ENCODE measurements at regions not wholly inside any gene's neighbourhood (a gene's known extent, or its start where the extent isn't known, plus 50 kb on each side); places are given as distances from the start of the nearest gene placed in this dataset.

GRCh38 chr5:108567429-108567828 is 180.3 kb upstream of the FER start:
- Histone ChIP-seq H3K4me1 (ENCODE audit: insufficient read depth, low read length) (no peaks in the 10 kb centered on the region), H3K9me3 (ENCODE audit: insufficient read depth, low read depth, low read length) (no peaks in the 10 kb centered on the region), H3K79me2 (ENCODE audit: insufficient read depth, low read length) (no peaks in the 10 kb centered on the region), H3K4me2 (ENCODE audit: low read length) (no peak overlapping the region), H3K36me3 (ENCODE audit: insufficient read depth, low read length) (no peaks in the 10 kb centered on the region), H3K27ac (ENCODE audit: low read depth, low read length) (no peak overlapping the region), H4K20me1 (ENCODE audit: insufficient read depth, low read length) (no peaks in the 10 kb centered on the region), H3K9ac (ENCODE audit: low read length) (no peak overlapping the region), H2AFZ (ENCODE audit: low read depth, low read length) (no peak overlapping the region), H3K27me3 (ENCODE audit: insufficient read depth, low read length) (no peaks in the 10 kb centered on the region), H3K4me3 (ENCODE audit: insufficient read depth, low read depth, low read length) (no peak overlapping the region)
- FAIRE-seq = no peak
- H3K4me3 Mint-ChIP-seq (ENCODE audit: unreplicated experiment) = no peak overlapping the region
- H3K4me1 Mint-ChIP-seq (ENCODE audit: low read depth, unreplicated experiment) = no peaks in the 10 kb centered on the region
- no peak overlapping the region for H3K27ac Mint-ChIP-seq (ENCODE audit: unreplicated experiment)
- peaks cover 4% of the 10 kb centered on the region for H3K27me3 Mint-ChIP-seq (ENCODE audit: low read depth, unreplicated experiment)
- TF ChIP-seq CTCF (IDR thresholded peaks at IDR 0.05; ENCODE audit: insufficient read depth, low read depth, low read length) = no peak
- TF ChIP-seq EZH2 (IDR thresholded peaks at IDR 0.05; ENCODE audit: insufficient read depth, low read length) = no peak
- no peaks in the 10 kb centered on the region for H3K36me3 Mint-ChIP-seq (ENCODE audit: low read depth, unreplicated experiment)
- DNase-seq (ENCODE audit: low read depth) = no peak
- H3K9me3 Mint-ChIP-seq (ENCODE audit: unreplicated experiment) = no peaks in the 10 kb centered on the region

GRCh38 chr5:108564441-108564840 is 182.5 kb upstream of the FBXL17 start:
- no peak overlapping the region for H3K4me3 ChIP-seq (ENCODE audit: insufficient read depth, low read depth, low read length)
- no peak overlapping the region for H3K27ac Mint-ChIP-seq (ENCODE audit: unreplicated experiment)
- H3K36me3 ChIP-seq (ENCODE audit: insufficient read depth, low read length) = no peaks in the 10 kb centered on the region
- peaks cover 2% of the 10 kb centered on the region for H3K27me3 Mint-ChIP-seq (ENCODE audit: low read depth, unreplicated experiment)
- H3K27me3 ChIP-seq (ENCODE audit: insufficient read depth, low read length) = no peaks in the 10 kb centered on the region
- no peak overlapping the region for H3K9ac ChIP-seq (ENCODE audit: low read length)
- no peaks in the 10 kb centered on the region for H3K9me3 Mint-ChIP-seq (ENCODE audit: unreplicated experiment)
- no peak overlapping the region for H3K4me2 ChIP-seq (ENCODE audit: low read length)
- H2AFZ ChIP-seq (ENCODE audit: low read depth, low read length) = no peak overlapping the region
- peaks cover 3% of the 10 kb centered on the region for H3K4me1 Mint-ChIP-seq (ENCODE audit: low read depth, unreplicated experiment)
- no peak overlapping the region for H3K4me3 Mint-ChIP-seq (ENCODE audit: unreplicated experiment)
- peaks cover 2% of the 10 kb centered on the region for H3K4me1 ChIP-seq (ENCODE audit: insufficient read depth, low read length)
- no peak overlapping the region for H3K27ac ChIP-seq (ENCODE audit: low read depth, low read length)
- H3K9me3 ChIP-seq (ENCODE audit: insufficient read depth, low read depth, low read length) = no peaks in the 10 kb centered on the region
- H3K79me2 ChIP-seq (ENCODE audit: insufficient read depth, low read length) = no peaks in the 10 kb centered on the region
- FAIRE-seq = no peak
- no peak for TF ChIP-seq EZH2 (IDR thresholded peaks at IDR 0.05; ENCODE audit: insufficient read depth, low read length)
- no peak for TF ChIP-seq CTCF (IDR thresholded peaks at IDR 0.05; ENCODE audit: insufficient read depth, low read depth, low read length)
- DNase-seq (ENCODE audit: low read depth) = no peak
- no peaks in the 10 kb centered on the region for H4K20me1 ChIP-seq (ENCODE audit: insufficient read depth, low read length)
- H3K36me3 Mint-ChIP-seq (ENCODE audit: low read depth, unreplicated experiment) = no peaks in the 10 kb centered on the region

GRCh38 chr5:108562205-108562454 is 180.2 kb upstream of the FBXL17 start:
- no peak overlapping the region for H3K4me2 ChIP-seq (ENCODE audit: low read length)
- FAIRE-seq (no peak), DNase-seq (ENCODE audit: low read depth) (no peak)
- H3K27me3 ChIP-seq (ENCODE audit: insufficient read depth, low read length) = no peaks in the 10 kb centered on the region
- no peak overlapping the region for H3K4me3 ChIP-seq (ENCODE audit: insufficient read depth, low read depth, low read length)
- Mint-ChIP-seq H3K4me3 (ENCODE audit: unreplicated experiment) (no peak overlapping the region), H3K27ac (ENCODE audit: unreplicated experiment) (no peak overlapping the region), H3K27me3 (ENCODE audit: low read depth, unreplicated experiment) (peaks cover 2% of the 10 kb centered on the region), H3K4me1 (ENCODE audit: low read depth, unreplicated experiment) (peaks cover 3% of the 10 kb centered on the region), H3K9me3 (ENCODE audit: unreplicated experiment) (no peaks in the 10 kb centered on the region), H3K36me3 (ENCODE audit: low read depth, unreplicated experiment) (no peaks in the 10 kb centered on the region)
- TF ChIP-seq CTCF (IDR thresholded peaks at IDR 0.05; ENCODE audit: insufficient read depth, low read depth, low read length) (no peak), EZH2 (IDR thresholded peaks at IDR 0.05; ENCODE audit: insufficient read depth, low read length) (no peak)
- H3K36me3 ChIP-seq (ENCODE audit: insufficient read depth, low read length) = no peaks in the 10 kb centered on the region
- no peaks in the 10 kb centered on the region for H3K79me2 ChIP-seq (ENCODE audit: insufficient read depth, low read length)
- H3K9ac ChIP-seq (ENCODE audit: low read length) = no peak overlapping the region
- H3K9me3 ChIP-seq (ENCODE audit: insufficient read depth, low read depth, low read length) = no peaks in the 10 kb centered on the region
- no peaks in the 10 kb centered on the region for H4K20me1 ChIP-seq (ENCODE audit: insufficient read depth, low read length)
- H3K4me1 ChIP-seq (ENCODE audit: insufficient read depth, low read length) = peaks cover 2% of the 10 kb centered on the region
- no peak overlapping the region for H3K27ac ChIP-seq (ENCODE audit: low read depth, low read length)
- no peak overlapping the region for H2AFZ ChIP-seq (ENCODE audit: low read depth, low read length)

Data from astrocyte (in vitro differentiated cells and primary cell).